Brain microvascular endothelial cell (primary cell): ENCODE measurements at regions not wholly inside any gene's neighbourhood (a gene's known extent, or its start where the extent isn't known, plus 50 kb on each side); places are given as distances from the start of the nearest gene placed in this dataset.

ENCODE experiments used
- DNase-seq: peaks from one replicate; pipeline ENCODE4 v3.0.0-alpha.2; 2020
- H3K27ac ChIP-seq: fragments of 250-450 bp; sonication (Bioruptor Pico); 2 replicates; pipeline ENCODE4 v1.5.1; 2020; ENCODE audit warnings: mild to moderate bottlenecking, moderate library complexity
- H3K27me3 ChIP-seq: fragments of 250-450 bp; sonication (Bioruptor Pico); replicated peaks from 2 replicates; pipeline ENCODE4 v1.5.1; 2020; ENCODE audit warnings: mild to moderate bottlenecking
- H3K36me3 ChIP-seq: fragments of 250-450 bp; sonication (Bioruptor Pico); replicated peaks from 2 replicates; pipeline ENCODE4 v1.5.1; 2020; ENCODE audit warnings: mild to moderate bottlenecking
- H3K4me3 ChIP-seq: 2 replicates; pipeline ENCODE4 v1.5.1; 2011; ENCODE audit warnings: low read depth, mild to moderate bottlenecking, control low read depth, low read length, moderate library complexity
- CTCF ChIP-seq: IDR thresholded peaks from 2 replicates; pipeline ENCODE4 v1.5.1; 2011; ENCODE audit warnings: low read depth, mild to moderate bottlenecking, moderate library complexity, low read length, control low read depth, inconsistent platforms; ENCODE audit errors: missing control alignments
- in situ Hi-C: cut with HindIII; loops from 2 replicates; pipeline ENCODE4 v1.10.0; 2017; ENCODE audit warnings: low sequenced_read_pairs, low pct_ligation_motif_present

DNA sequence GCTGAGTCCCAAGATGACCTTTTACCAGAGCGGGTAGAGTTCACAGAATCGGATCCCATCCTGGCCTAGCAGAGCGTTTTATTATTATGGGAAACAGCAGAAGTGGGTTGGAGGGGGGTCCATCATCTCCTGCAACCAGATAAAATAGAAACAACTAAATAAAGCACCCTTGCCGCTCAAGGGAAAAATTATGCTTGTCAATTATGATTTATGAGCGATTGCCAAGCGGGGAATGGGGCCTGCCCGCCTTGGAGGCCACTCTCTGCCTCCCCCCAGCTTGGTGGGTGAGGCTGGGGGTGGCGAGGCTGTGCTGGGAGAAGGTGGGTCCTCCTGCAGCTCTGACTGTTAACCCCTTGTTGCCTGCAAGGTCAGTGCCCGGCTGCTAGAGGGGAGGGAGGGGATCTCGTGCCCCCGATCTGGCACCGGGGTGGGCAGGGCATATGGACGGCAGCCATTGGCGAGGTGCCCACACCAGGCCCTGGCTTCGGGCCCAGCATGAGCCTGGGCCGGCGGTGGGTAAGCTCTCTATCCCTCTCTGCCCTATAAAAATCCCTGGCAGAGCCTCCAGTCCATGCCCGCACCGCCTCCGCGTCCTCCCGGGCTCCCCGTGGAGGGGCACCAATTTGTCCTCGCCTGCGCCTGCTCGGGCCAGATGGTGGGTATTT, 129.1 kb downstream of the URI1 start:
- H3K4me3 ChIP-seq = no peak overlapping the region
- H3K27me3 ChIP-seq = no peaks in the 10 kb centered on the region
- in situ Hi-C loops = no loop called here
- DNase-seq = no peak
- no peak overlapping the region for H3K27ac ChIP-seq
- H3K36me3 ChIP-seq = no peaks in the 10 kb centered on the region
- TF ChIP-seq CTCF = no peak

DNA sequence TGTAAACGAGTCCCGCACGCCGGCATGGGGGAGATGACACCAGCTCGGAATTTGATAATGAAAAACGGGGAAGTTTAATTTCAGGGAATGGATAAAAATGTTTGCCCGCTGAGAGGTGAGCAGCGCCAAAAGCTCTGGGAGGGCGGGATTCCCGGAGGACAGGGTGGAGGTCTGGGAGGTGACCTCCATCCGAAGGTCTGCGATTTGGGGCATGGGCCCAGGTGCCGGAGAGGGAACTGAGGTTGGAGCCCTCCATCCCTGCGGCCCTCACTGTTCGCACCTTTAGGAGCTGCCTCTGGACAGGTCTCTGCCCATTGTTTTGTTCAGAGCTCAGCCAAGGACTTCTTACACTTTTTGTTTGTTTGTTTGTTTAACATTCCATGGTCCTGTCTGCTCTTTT, 129.8 kb downstream of the URI1 start:
- in situ Hi-C loops = no loop called here
- DNase-seq = no peak
- Histone ChIP-seq H3K27ac (no peak overlapping the region), H3K36me3 (no peaks in the 10 kb centered on the region), H3K4me3 (no peak overlapping the region), H3K27me3 (no peaks in the 10 kb centered on the region)
- no peak for TF ChIP-seq CTCF

DNA sequence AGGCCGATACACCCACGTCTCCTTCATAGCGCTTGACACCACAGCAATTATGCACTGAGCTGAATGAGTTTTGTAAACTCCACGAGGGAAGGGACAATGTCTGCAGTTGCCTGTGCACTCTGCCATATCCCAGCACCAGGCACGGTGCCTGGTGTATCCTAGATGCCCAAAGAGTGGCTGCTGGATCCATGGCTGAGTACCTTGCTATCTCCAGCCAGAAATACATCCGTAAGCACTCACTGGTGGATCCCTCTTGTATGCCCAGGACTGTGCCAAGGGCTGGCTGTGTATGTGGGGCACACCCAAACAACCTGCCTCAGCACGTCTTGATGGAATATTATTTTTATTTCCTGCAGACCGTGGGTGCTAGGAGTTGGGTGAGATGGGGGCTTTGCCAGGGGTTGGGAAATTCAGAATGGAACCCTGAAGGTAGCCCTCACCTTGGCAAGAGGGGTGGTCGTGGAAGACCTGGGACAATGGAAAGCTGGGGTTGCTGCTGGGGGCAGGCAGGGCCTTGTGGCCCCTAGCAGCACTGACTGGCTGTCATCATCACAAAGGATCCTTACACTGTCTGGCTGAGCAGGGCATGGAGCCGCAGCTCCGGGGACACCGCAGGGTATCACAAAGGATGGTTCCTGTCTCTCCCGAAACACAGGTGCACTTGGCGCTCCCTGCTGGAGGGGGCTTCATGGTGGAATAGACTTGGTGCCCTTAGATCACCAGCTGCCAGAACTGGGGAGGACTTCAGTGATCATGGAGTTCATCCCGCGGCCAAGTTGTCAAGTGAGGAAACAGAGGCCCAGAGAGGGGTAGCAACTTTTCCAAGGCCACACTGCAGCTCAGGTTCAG, 131.3 kb downstream of the URI1 start:
- no peak for DNase-seq
- no peak for TF ChIP-seq CTCF

GRCh38 chr19:30074096-30074495, 132.1 kb downstream of the URI1 start:
- no peak overlapping the region for H3K27ac ChIP-seq
- in situ Hi-C loops = no loop called here
- H3K4me3 ChIP-seq = no peak overlapping the region
- H3K27me3 ChIP-seq = no peaks in the 10 kb centered on the region
- DNase-seq = no peak
- H3K36me3 ChIP-seq = no peaks in the 10 kb centered on the region
- no peak for TF ChIP-seq CTCF

More for the DNA sequence above, 131.3 kb downstream of the URI1 start:
- no peaks in the 10 kb centered on the region for H3K27me3 ChIP-seq
- H3K27ac ChIP-seq = no peak overlapping the region
- no peaks in the 10 kb centered on the region for H3K36me3 ChIP-seq
- no peak overlapping the region for H3K4me3 ChIP-seq
- in situ Hi-C loops = no loop called here

GRCh38 chr19:30074741-30075715, 133.0 kb downstream of the URI1 start:
- no peak for DNase-seq
- Histone ChIP-seq H3K36me3 (no peaks in the 10 kb centered on the region), H3K27ac (no peak overlapping the region), H3K4me3 (no peak overlapping the region), H3K27me3 (no peaks in the 10 kb centered on the region)
- no peak for TF ChIP-seq CTCF
- in situ Hi-C loops = no loop called here
